G401.6 (cell line): ENCODE measurements at regions not wholly inside any gene's neighbourhood (a gene's known extent, or its start where the extent isn't known, plus 50 kb on each side); places are given as distances from the start of the nearest gene placed in this dataset.

Experiments used
- FAIRE-seq: peaks from 2 replicates; lab custom pipeline; 2012; peaks lifted over from hg19 to GRCh38; lab: Jason Lieb, UNC

GRCh38 chr16:85497622-85498314, 115.4 kb upstream of the GSE1 start:
- FAIRE-seq = no peak

DNA sequence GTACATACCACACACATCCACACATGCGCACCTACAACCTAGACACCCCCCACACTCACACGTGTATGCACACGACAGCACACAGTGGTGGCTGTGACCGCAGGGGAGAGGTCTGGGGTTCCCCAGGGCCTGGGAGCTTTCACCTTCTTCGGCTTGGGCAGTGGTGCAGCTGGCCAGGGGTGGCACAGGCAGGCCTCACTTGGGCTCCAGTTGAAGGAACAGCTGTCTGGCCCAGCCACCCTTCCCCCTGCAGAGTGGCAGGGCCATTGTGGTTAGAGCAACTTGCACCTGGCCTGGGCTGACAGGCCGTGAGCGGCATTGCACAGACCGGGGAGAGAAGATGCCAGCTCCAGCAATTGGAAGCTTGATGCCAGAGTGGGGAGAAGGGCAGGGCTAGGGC, 114.5 kb upstream of the GSE1 start:
- no peak for FAIRE-seq

GRCh38 chr16:85500220-85500619, 112.9 kb upstream of the GSE1 start:
- FAIRE-seq = no peak

DNA sequence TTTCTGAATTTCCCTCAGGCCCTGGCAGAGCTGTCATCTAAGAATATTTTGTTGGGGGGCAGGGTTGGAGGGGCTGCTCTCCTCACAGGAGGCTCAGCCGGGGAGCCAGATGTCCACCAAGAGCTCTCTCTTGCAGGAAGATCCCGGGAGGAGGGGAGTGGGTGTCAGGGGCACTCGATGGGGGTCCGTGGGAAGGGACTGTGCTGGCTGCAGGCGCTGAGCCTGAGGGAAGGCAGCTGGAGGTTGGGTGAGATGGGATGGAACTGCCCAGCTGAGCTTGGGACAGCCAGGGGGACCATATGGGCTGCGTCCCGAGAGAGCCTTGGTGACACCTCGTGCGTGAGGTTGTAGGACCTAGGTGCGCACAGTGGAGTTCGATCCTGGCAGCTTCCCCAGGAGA, 111.2 kb upstream of the GSE1 start:
- FAIRE-seq = no peak

- FAIRE-seq = no peak
Measured at GRCh38 chr16:85502357-85502756, 110.8 kb upstream of the GSE1 start.

DNA sequence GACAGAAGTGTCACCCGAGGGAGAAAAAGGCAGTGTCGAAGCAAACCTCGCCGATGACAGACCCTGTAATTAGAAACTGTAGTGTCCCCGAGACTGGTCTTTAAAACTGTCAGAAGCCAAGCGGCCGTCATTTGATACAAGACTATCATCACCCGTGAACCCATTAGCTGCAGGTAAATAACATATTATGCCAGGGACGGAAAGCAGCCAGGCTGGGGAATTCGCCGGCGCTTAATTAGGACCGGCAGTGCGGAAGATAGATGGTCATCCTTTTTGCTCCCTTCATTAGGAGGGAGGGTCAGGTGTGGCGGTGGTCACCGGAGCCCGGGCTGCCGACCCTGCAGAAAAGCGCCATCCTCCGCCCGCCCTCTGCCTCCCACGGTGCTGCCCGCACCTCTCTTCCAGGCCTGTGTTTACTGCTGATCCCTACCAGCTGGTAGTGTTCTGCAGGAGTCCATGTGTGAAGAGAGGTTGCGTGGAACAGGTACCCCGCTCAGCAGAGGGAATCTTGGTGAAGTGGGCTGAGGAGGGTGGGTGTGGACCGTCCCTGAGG, 109.4 kb upstream of the GSE1 start:
- no peak for FAIRE-seq

DNA sequence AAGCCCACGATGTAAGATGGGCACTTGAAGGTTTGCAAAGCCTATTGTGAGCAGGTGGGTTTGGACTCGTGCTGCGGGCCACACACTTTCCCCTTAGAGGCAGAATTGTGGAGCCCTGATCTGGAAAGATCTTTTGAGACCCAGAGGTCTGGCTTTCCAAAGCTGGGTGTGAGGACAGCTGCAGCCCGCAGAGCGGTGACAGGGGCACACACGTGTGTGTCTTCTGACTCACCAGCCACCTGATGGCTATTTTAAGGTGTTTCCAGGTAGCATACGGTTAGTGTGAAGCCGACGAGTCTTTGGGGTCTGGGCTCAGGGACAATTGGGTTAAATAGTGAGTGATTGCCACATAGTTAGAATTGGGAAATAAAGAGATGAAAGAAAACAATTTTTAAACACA, 108.9 kb upstream of the GSE1 start:
- no peak for FAIRE-seq

GRCh38 chr16:85505794-85506634, 107.1 kb upstream of the GSE1 start:
- FAIRE-seq = no peak

GRCh38 chr16:85506635-85506911, 106.5 kb upstream of the GSE1 start:
- FAIRE-seq = no peak

- FAIRE-seq = no peak
Measured at GRCh38 chr16:85507342-85507741, 105.8 kb upstream of the GSE1 start.

DNA sequence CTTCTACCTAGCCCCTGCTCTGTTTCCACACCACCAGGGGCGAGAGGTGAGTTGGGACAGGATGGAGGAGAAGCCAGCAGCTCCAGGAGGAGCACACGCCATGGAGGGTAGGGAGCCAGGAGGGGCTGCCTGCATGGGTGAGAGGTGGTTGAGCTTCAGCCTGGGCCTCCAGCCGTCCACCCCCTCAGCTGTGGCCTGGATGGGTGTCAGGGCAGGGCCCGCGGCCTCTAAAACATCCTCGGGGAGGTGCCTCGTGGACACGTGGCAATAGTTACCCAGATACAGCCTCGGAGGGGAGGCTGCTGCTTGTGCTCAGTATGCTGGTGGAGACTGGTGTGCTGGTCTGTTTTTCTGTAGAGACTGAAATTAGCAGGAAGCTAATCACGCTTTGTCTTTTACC, 104.7 kb upstream of the GSE1 start:
- no peak for FAIRE-seq

- no peak for FAIRE-seq
Measured at GRCh38 chr16:85508993-85509392, 104.1 kb upstream of the GSE1 start.

GRCh38 chr16:85510041-85510659, 103.0 kb upstream of the GSE1 start:
- FAIRE-seq = no peak

DNA sequence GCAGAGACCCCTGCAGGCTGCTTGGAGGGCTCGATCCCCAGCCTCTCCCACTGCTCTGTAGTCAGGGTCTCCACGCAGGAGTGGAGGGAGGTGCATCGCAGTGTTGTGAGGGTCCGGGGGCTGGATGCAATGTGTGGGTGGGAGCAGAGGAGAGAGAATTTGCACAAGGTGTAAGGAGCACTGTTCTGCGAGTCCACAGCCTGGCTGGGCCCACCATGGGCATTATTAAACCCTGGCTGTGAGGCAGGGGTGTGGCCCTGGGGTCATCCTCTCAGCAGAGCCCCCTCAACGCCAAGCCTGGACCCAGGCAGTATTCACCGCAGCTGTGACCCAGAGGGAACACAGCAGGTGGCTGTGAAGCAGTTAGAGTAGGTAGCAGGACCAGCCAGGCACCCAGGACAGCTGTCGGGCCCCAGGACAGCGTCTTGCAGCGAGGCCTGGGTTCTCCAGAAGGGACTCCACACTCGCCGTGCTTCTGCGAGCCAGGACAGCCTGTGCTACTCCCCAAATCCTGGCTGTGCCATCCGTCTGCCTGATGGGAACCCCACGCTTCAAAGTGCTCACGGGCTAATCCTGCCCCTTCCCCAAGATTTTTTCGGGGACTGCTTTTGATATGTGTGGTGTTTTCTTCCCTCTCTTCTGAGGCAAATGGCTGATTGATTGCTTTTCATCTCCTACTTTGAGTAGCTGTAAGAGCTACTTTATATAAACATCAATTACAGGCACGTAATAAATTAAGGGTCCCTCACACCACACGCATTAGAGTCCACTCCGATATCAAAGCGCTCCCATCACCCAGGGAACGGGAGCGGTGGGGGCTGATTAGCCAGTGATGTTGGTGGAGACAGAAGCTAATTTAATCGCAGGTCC, 100.9 kb upstream of the GSE1 start:
- no peak for FAIRE-seq

- no peak for FAIRE-seq
Measured at GRCh38 chr16:85512808-85513115, 100.4 kb upstream of the GSE1 start.

GRCh38 chr16:85513180-85513579, 99.9 kb upstream of the GSE1 start:
- no peak for FAIRE-seq

GRCh38 chr16:85513649-85514048, 99.5 kb upstream of the GSE1 start:
- no peak for FAIRE-seq

DNA sequence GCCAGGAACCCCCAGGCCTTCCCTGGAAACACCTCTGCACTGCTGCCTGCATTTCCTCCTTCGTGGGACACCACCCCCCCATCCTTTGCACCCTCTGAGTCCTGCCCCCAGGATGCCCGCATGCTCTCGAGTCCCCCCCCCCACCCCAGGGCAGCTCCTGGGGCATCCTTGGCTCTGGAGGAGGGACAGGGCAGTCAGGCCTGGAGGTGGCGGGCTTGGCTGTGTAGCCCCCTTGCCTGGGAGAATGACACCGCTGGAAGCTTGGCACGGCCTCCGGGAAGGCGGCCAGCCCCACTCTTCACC, 98.9 kb upstream of the GSE1 start:
- no peak for FAIRE-seq

DNA sequence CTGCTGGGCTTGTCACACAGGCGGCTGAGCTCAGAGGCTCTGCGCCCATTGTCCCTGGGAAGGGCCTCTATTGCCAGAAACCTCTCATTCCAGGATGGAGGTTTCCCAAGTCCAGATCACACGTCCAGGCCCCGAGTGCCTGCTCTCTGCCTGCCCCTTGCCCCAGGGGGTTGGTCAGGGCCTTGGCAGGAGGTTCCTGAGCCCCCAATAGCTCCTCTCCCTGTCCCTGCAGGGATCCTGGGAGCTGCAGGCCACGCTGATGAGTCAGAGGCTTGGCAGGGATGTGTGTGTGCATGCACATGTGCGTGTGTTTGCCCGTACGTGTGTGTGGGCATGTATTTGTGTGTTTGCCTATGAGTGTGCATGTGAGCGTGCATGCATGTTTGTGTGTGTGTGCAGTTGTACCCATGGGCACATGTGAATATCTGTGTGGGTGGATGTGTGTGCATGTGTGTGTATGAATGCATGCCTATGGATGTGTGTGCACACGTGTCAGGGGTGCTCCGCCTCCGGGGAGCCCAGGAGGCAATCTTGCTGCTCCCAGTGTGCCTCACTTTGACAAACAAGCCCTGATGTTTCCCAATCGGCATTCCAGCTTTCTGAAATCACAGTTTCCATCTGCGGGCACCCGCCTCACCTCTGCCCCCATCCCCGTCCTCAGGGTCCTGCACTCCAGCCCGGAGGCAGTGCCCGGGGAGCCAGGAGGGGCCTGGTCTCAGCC, 98.4 kb upstream of the GSE1 start:
- no peak for FAIRE-seq

DNA sequence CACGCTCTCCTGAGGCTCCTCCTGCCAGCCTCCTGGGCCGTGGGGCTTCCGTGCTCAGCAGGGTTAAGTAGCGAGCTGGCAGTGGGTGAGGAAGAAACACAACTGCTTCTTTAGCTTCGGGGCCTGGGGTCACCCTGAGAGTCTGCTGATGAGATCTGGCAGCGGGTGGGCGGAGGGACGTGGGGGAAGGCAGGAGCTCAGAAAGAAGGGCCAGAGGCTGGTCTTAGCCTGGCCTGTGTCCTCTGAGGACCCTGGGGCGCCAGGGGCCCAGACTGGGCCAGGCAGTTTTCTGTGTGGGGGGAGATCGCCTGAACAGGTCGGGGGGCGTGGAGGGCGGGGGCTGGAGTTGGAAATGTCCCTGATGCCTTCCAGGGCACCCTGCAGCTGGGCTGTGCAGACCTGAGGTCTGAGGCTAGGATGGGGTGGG, 97.8 kb upstream of the GSE1 start:
- FAIRE-seq = no peak

GRCh38 chr16:85515830-85516397, 97.2 kb upstream of the GSE1 start:
- FAIRE-seq = no peak

DNA sequence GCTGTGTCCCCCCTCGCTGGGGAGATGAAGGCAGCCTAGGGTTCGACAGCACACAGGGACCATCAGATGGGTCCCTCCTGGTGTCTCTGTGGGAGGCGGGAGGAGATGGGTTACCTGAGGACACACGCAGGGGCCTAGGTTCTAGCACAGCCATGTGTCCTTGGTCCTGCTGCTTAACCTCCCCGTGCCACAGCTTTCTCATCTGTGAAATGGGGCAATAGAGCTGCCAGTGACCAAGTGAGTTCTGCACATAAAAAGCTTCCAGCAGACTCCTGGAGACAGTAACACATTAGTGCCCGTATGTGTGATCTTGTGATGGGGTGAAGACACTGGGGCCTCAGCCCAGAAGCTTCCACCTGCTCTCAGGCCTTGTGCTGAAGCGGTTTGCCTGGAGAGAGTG, 96.0 kb upstream of the GSE1 start:
- FAIRE-seq = no peak
